Stimulated activated effector memory CD8-positive, alpha-beta T cell treated with anti-CD3 and anti-CD28 coated beads, Interleukin-12 subunit alpha, Interleukin-12 subunit beta, amount 100 ng/mL, for 72 hours (primary cell): ENCODE measurements at regions not wholly inside any gene's neighbourhood (a gene's known extent, or its start where the extent isn't known, plus 50 kb on each side); places are given as distances from the start of the nearest gene placed in this dataset.
"Not testable (repeated sequence)": the region's sequence is repeated elsewhere in the genome, so short reads cannot be mapped to it uniquely, and the experiment has no call there.

Experiments used
- ATAC-seq: fragments of 150-1000 bp; cut with Tn5 transposase; 2 replicates; pipeline ENCODE4 v1.10.0; 2021
- DNase-seq, 2 donors: peaks; one replicate each; pipeline ENCODE4 v3.0.0; 2021 to 2022; ENCODE audit warnings: low spot score in 2 of 2
- H3K27ac Mint-ChIP-seq: one replicate; pipeline ENCODE4 v1.8.0; 2022; ENCODE audit warnings: mild to moderate bottlenecking, mixed read lengths
- H3K36me3 Mint-ChIP-seq: one replicate; pipeline ENCODE4 v1.8.0; 2022; ENCODE audit warnings: mild to moderate bottlenecking, mixed read lengths
- H3K4me1 Mint-ChIP-seq: one replicate; pipeline ENCODE4 v1.8.0; 2022; ENCODE audit warnings: mixed read lengths
- H3K4me3 Mint-ChIP-seq: one replicate; pipeline ENCODE4 v1.8.0; 2022; ENCODE audit warnings: mild to moderate bottlenecking, mixed read lengths
- H3K9me3 Mint-ChIP-seq: one replicate; pipeline ENCODE4 v1.8.0; 2022; ENCODE audit warnings: mixed read lengths

DNA sequence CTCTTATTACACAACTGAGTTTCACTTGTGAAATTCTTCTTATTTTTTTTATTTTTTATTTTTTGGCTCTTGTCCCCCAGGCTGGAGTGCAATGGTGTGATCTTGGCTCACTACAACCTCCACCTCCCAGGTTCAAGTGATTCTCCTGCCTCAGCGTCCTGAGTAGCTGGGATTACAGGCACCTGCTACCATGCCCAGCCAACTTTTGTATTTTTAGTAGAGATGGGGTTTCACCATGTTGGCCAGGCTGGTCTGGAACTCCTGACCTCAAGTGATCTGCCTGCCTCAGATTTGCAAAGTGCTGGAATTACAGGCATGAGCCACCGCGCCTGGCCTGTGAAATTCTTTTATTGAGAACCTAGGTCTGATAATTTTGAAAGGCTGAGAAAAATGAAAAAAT lies 688.3 kb upstream of the CA10 start:
- ATAC-seq, DNase-seq, H3K36me3 Mint-ChIP-seq, H3K27ac Mint-ChIP-seq, H3K9me3 Mint-ChIP-seq, H3K4me3 Mint-ChIP-seq, H3K4me1 Mint-ChIP-seq: not testable (repeated sequence)

DNA sequence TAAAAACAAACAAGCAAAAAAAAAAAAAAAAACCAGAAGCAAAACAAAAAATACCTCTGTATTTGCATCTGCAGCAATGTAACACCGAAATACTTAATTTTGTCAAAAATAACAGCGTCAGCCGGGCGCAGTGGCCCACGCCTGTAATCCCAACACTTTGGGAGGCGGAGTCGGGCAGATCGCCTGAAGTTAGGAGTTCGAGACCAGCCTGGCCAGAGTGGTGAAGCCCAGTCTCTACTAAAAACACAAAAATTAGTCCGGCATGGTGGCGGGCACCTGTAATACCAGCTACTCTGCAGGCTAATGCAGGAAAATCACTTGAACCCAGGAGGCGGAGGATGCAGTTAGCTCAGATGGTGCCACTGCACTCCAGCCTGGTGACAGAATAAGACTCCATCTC lies 683.5 kb upstream of the CA10 start:
- Mint-ChIP-seq H3K27ac (no peak overlapping the region), H3K9me3 (peaks cover 26% of the 10 kb centered on the region), H3K36me3 (no peaks in the 10 kb centered on the region), H3K4me3 (no peak overlapping the region), H3K4me1 (no peaks in the 10 kb centered on the region)
- DNase-seq = no peak
- ATAC-seq = no peak

DNA sequence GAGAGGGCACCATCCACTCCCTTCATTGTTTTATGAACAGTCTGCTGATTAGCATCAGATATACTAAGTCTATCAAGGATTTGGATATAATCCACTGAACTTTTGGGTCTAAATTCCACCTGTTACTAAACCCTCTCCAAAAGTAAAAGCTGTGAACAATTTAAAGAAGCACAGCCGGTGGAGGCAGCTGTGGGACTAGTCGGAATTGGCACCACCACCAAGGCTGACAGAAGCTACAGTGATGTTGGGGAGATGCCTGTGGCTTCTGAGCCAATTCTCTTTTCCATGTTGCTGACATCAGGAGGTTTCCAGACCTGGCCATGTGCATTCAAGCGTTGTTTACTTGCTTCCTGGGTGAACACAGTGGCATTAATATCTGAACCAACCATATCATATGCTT lies 679.0 kb upstream of the CA10 start:
- DNase-seq (no peak), ATAC-seq (no peak)
- peaks cover 37% of the 10 kb centered on the region for H3K9me3 Mint-ChIP-seq
- H3K4me3 Mint-ChIP-seq = no peak overlapping the region
- H3K4me1 Mint-ChIP-seq = no peaks in the 10 kb centered on the region
- H3K36me3 Mint-ChIP-seq = no peaks in the 10 kb centered on the region
- H3K27ac Mint-ChIP-seq = no peak overlapping the region

DNA sequence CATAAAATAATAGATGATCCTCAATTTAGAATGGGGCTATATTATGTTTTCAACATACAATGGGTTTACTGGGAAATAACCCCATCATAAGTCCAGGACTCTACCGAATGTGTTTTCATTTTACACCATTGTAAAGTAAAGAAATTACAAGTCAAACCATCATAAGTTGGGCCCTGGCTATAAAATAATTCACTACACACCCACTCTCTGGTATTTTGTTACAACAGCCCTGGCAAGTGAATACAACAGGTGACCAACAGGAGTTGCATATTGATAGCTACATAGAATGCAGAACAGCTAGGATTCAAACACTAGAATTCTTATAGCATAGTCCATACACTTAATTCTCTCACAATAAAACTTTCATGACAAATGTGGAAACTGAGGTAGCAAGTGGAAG lies 673.0 kb upstream of the CA10 start:
- Mint-ChIP-seq H3K9me3 (peaks cover 15% of the 10 kb centered on the region), H3K36me3 (no peaks in the 10 kb centered on the region), H3K4me1 (no peaks in the 10 kb centered on the region), H3K4me3 (no peak overlapping the region), H3K27ac (no peak overlapping the region)
- no peak for ATAC-seq
- no peak for DNase-seq

DNA sequence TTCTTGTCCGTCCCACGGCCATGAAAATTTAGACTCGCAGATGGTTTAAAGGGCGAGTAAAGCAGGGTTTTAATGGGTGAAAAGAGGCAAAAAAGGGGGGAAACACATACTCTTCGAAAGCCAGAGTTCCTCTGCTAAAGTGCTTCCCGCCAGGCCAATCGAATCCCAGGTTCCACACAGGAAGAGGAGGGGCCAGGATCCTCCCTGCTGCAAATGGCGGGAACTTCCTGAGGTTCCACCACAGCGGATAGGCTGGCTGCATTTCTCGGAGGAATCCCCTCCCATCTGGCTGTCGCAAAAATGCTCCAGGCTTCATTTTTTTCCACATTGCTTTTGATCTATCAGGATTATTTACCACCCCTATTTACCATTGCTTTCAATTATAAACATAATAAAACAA lies 670.1 kb upstream of the CA10 start:
- Mint-ChIP-seq H3K4me3 (no peak overlapping the region), H3K4me1 (no peaks in the 10 kb centered on the region), H3K9me3 (peaks cover 8% of the 10 kb centered on the region), H3K27ac (no peak overlapping the region), H3K36me3 (no peaks in the 10 kb centered on the region)
- DNase-seq (no peak), ATAC-seq (no peak)

DNA sequence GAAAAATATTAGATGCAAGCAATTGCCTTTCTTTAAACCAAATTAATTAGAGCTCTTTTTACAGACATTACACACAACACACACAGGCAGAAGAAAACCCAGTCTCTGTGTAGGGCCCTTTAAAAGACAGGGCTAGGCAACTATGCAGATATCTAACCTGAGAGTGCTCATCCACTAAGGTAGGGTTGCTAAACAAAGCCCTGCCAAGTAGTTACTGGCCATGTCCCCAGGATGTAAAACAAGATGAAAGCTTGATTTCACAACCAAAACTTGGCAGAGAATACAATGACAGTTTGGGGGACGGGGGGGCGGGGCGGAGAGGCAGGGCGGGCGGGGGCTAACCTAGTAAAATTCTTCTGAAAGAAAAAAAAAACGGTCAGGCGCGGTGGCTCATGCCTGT lies 669.0 kb upstream of the CA10 start:
- Mint-ChIP-seq H3K36me3 (no peaks in the 10 kb centered on the region), H3K27ac (no peak overlapping the region), H3K4me3 (no peak overlapping the region), H3K9me3 (peaks cover 4% of the 10 kb centered on the region), H3K4me1 (no peaks in the 10 kb centered on the region)
- ATAC-seq (no peak), DNase-seq (no peak)

DNA sequence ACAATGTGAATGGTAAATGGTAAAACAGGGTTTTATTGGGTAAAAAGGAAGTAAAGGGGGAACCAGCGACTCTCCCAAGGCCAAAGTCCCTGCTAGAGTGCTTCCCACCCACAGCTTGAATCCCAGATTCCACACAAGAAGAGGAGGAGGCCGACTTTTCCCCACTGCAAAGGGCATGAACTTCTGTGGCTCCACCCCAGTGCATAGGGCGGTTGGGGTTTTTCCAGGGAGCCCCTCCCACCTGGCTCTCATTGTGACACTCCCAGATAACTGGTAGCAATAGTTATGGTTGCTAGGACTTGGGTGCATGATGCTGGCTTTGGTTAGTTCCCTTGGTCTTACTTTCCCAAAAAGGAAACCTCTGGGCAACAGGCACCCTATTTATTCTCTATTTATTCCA lies 666.0 kb upstream of the CA10 start:
- Mint-ChIP-seq H3K36me3 (no peaks in the 10 kb centered on the region), H3K27ac (no peak overlapping the region), H3K4me1 (no peaks in the 10 kb centered on the region), H3K9me3 (peaks cover 7% of the 10 kb centered on the region), H3K4me3 (no peak overlapping the region)
- DNase-seq (no peak), ATAC-seq (no peak)

DNA sequence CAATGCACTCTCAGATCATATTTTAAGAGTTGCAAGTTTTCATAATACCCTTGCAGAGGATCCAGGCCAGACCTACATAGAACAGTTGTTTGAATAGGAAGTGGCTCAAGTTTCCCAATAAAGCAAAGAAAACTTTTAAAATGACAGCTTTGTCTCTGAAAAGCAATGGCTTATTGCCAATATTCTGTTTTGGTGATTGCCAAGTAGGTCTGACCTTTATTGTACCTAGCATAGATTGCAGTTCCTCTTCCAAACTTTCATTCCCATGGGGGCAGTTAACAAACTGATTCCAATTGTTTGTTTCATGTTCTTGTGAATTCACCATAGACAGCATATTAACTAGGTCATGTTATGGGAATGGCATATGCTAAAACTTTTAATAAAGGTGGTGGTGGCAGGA lies 664.6 kb upstream of the CA10 start:
- no peaks in the 10 kb centered on the region for H3K4me1 Mint-ChIP-seq
- no peak overlapping the region for H3K4me3 Mint-ChIP-seq

DNA sequence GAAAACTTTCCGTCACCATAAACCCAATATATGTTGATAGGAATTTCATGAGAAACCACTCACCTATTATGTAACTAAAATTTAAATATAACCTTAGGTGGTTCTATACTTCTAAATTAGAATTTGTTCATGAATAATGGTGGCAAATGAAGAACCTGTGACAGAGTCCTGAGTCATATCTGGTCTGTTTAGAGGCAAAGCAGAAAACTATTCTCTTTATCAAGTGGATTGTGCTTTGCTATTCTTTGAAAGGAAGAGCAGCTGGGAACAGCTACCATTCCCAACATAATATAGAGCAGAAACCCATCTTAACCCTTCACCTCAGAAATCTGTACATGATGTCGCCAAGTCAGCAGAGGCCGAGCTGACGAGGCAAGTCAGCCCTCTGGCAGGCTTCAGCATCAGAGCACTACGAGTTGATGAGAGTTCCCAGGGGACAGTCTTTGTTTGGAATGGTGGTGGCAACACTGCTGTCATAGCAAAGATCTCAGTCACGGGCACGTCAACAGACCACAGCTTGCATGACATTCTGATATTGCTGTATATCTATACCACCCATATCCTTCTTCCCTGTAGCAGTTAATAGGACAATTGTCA lies 631.9 kb upstream of the CA10 start:
- Mint-ChIP-seq H3K36me3 (no peaks in the 10 kb centered on the region), H3K9me3 (peaks cover 16% of the 10 kb centered on the region), H3K4me1 (no peaks in the 10 kb centered on the region), H3K27ac (no peak overlapping the region), H3K4me3 (no peak overlapping the region)
- DNase-seq (no peak), ATAC-seq (no peak)

More for the DNA sequence above, 664.6 kb upstream of the CA10 start:
- ATAC-seq (no peak), DNase-seq (no peak)
- H3K9me3 Mint-ChIP-seq = peaks cover 6% of the 10 kb centered on the region
- no peak overlapping the region for H3K27ac Mint-ChIP-seq
- no peaks in the 10 kb centered on the region for H3K36me3 Mint-ChIP-seq

DNA sequence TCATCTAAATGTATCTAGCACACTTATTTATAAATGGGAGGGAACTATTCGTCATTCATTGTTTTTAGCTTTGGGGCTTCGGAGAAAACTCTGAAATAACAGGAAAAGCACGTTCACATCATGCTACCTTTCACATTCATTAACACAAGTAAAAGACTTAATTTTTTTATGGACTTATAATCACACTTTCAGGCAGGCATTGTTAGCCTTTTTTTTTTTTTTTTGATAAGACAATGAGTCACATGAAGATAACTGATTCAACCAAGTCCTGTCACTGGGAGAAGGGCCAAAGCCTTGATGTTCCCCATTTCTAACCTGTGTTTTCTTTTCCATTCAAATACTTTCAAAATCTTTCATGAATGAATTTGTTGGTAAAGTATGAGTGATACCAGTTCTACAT lies 631.3 kb upstream of the CA10 start:
- Mint-ChIP-seq H3K4me1 (no peaks in the 10 kb centered on the region), H3K4me3 (no peak overlapping the region), H3K36me3 (no peaks in the 10 kb centered on the region), H3K9me3 (peaks cover 14% of the 10 kb centered on the region), H3K27ac (no peak overlapping the region)
- ATAC-seq (no peak), DNase-seq (no peak)

DNA sequence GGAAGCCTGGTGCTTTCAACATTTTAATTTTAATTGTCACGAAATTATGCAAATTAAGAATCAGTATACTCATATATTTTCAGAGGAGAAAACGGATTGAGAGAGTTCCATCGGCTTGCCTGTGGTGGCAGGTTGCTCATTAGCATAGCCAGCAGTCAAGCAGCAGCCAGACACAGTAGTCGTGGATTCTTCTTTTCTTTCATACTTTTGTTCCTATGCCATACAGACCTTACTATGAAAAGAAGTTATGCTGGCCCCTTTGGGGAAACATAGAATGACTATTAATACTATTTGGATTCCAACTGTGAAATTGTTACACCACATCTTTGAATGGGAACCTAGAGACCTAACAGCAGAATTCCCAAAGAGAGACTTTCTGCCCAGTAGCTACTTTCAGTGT lies 617.7 kb upstream of the CA10 start:
- no peak overlapping the region for H3K27ac Mint-ChIP-seq
- no peak for DNase-seq
- no peak for ATAC-seq
- no peak overlapping the region for H3K4me3 Mint-ChIP-seq
- no peaks in the 10 kb centered on the region for H3K4me1 Mint-ChIP-seq
- peaks cover 6% of the 10 kb centered on the region for H3K9me3 Mint-ChIP-seq
- H3K36me3 Mint-ChIP-seq = no peaks in the 10 kb centered on the region

DNA sequence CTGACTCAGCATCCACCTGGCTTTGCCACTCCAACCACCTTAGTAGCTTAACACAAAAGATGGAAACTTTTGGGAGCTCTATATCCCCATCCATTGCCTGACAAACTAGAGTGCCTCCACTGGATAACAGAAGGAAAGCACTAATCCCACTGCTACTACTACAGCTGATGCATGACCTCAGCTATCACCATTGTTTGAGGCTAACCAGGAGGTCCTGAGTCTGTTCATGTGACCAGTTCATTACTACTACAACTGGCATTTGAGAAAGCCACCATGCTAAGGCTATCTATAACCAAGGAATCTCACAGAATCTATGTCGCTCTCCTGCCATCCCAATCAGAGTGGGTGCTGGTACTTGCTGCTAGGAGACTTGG lies 604.3 kb upstream of the CA10 start:
- H3K27ac Mint-ChIP-seq = no peak overlapping the region
- ATAC-seq = no peak
- DNase-seq = no peak

DNA sequence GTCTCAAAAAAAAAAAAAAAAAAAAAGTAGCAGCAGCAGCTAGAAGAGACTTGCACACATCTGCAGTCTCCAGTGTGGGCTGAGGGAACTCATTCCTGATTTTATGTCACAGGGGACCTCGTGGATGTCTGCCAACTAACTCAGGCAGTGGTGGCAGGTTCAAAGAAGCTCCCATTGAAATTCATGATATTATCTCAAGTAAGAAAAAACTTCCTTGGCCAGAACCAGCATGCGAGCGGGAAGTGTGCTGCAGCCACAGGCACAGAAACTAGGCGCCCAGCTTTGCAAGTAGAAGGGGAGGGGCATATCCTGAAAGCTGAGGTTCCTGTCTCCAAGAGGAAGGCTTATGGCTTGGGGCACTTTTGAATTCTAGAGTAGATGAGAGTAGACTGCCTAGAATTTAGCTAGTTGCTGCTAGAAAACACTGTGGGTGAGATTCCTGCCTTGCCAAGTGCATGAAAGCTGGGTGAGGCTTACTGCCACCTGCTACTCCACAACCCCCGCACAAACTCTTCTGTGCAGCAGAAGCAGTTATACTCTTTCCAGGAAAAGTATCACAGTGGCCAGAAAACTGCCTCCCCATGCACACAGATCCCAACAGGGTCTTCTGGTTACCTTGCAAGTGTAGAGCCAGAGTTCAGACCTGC lies 603.8 kb upstream of the CA10 start:
- no peak overlapping the region for H3K4me3 Mint-ChIP-seq
- ATAC-seq (no peak), DNase-seq (no peak)
- no peak overlapping the region for H3K27ac Mint-ChIP-seq
- H3K36me3 Mint-ChIP-seq = no peaks in the 10 kb centered on the region
- no peaks in the 10 kb centered on the region for H3K4me1 Mint-ChIP-seq
- H3K9me3 Mint-ChIP-seq = peaks cover 14% of the 10 kb centered on the region

More for the DNA sequence above, 604.3 kb upstream of the CA10 start:
- no peaks in the 10 kb centered on the region for H3K4me1 Mint-ChIP-seq
- H3K36me3 Mint-ChIP-seq = no peaks in the 10 kb centered on the region
- H3K4me3 Mint-ChIP-seq = no peak overlapping the region
- peaks cover 14% of the 10 kb centered on the region for H3K9me3 Mint-ChIP-seq

DNA sequence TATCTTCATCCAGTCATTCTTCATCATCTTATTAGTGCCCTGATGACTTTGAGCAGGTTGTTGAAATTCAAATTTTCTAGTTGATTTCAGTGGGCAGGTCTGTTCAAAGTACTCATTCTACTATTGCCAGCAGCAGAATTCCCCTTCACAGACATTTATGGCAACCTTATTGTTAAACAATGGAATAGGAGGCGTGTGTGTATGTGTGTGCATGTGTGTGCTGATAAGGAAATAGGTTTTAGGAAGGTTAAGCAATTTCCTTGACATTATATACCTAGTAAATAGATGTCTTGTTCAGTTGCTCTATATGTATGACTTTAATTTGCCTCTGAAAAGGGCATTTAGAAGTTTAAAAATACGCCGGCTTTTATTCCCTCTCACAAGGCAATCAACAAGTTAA lies 601.4 kb upstream of the CA10 start:
- Mint-ChIP-seq H3K4me3 (no peak overlapping the region), H3K9me3 (peaks cover 11% of the 10 kb centered on the region), H3K4me1 (no peaks in the 10 kb centered on the region), H3K27ac (no peak overlapping the region), H3K36me3 (no peaks in the 10 kb centered on the region)
- DNase-seq = no peak
- ATAC-seq = no peak

DNA sequence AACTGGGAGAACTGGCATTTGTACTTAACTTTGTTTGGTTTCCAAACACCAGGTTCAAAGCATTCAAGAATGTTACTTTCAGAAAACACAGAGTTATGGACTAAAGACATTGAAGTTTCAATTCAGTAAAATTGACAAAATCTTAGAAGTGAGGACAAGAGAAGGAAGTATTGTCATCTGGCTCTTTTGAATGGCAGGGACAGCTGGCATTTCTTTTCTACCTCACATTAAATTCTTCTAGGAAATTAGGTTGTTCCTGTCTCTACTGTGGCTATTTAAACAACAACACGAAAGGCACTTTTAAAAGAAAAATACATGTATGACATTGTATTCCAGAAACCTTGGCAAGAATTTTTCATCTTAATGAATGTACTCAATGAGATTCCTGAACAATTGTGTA lies 600.0 kb upstream of the CA10 start:
- Mint-ChIP-seq H3K4me3 (no peak overlapping the region), H3K27ac (no peak overlapping the region), H3K36me3 (no peaks in the 10 kb centered on the region), H3K4me1 (no peaks in the 10 kb centered on the region), H3K9me3 (peaks cover 8% of the 10 kb centered on the region)
- ATAC-seq = no peak
- DNase-seq = no peak

DNA sequence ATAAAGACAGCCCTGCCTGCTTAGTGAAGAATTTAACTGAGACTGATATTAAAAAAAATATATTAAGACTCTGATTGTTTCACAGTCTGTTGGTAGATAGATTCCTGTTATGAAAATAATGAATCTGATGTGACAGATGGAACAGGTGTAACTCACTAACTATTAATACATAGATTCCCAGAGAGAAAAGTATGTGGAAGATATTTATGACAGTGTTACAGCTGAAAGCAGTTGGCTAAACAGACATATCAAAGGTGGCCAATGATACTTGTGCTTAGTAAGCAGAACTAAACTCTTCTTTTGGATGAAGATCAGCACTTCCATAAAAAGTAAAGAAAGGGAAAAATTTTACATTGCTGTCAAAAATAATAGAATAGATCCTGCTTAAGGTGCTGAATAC lies 598.2 kb upstream of the CA10 start:
- H3K36me3 Mint-ChIP-seq = no peaks in the 10 kb centered on the region
- no peak for ATAC-seq
- no peak overlapping the region for H3K4me3 Mint-ChIP-seq

DNA sequence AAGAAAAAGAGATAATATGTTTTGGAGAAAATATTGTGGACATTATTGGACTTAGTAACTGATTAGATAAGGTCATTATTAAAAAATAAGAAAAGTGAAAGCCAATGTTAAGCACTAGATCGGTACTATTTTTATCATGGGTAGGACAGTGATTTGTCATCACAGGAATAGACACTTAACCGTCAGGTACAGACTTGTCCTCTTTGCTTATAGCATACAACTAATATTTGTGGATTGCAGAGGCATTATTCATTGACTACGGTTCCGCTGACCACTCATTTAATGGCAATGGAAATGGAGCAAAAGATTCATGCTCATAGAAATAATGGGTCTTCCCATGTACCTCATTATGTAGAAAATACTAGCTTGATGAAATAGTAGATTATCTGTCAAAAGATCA lies 596.3 kb upstream of the CA10 start:
- Mint-ChIP-seq H3K4me3 (no peak overlapping the region), H3K36me3 (no peaks in the 10 kb centered on the region), H3K4me1 (no peaks in the 10 kb centered on the region), H3K27ac (no peak overlapping the region), H3K9me3 (peaks cover 16% of the 10 kb centered on the region)
- DNase-seq (no peak), ATAC-seq (no peak)

More for the DNA sequence above, 598.2 kb upstream of the CA10 start:
- DNase-seq = no peak
- peaks cover 13% of the 10 kb centered on the region for H3K9me3 Mint-ChIP-seq
- H3K4me1 Mint-ChIP-seq = no peaks in the 10 kb centered on the region
- H3K27ac Mint-ChIP-seq = no peak overlapping the region
